NCI-H2107 (cell line): ENCODE measurements at regions not wholly inside any gene's neighbourhood (a gene's known extent, or its start where the extent isn't known, plus 50 kb on each side); places are given as distances from the start of the nearest gene placed in this dataset.

Experiments
- DNase-seq: peaks from one replicate; lab custom pipeline; 2025; lab: John Stamatoyannopoulos, UW

GRCh38 chr4:60500810-60501209, 699.3 kb upstream of the ADGRL3 start:
- DNase-seq = no peak

GRCh38 chr4:60502733-60503132, 697.4 kb upstream of the ADGRL3 start:
- DNase-seq = no peak

- no peak for DNase-seq
Observed at GRCh38 chr4:60506061-60506460, 694.1 kb upstream of the ADGRL3 start.

- DNase-seq = no peak
Observed at GRCh38 chr4:60522265-60522664, 677.9 kb upstream of the ADGRL3 start.

- no peak for DNase-seq
Observed at GRCh38 chr4:60531776-60532379, 668.2 kb upstream of the ADGRL3 start.

- no peak for DNase-seq
Observed at GRCh38 chr4:60544981-60545380, 655.1 kb upstream of the ADGRL3 start.

- no peak for DNase-seq
Observed at GRCh38 chr4:60562334-60562733, 637.8 kb upstream of the ADGRL3 start.

- DNase-seq = no peak
Observed at GRCh38 chr4:60565558-60565957, 634.6 kb upstream of the ADGRL3 start.

GRCh38 chr4:60575336-60575735, 624.8 kb upstream of the ADGRL3 start:
- no peak for DNase-seq

GRCh38 chr4:60579335-60579734, 620.8 kb upstream of the ADGRL3 start:
- DNase-seq = no peak

- no peak for DNase-seq
Observed at GRCh38 chr4:60581919-60582536, 618.1 kb upstream of the ADGRL3 start.

- no peak for DNase-seq
Observed at GRCh38 chr4:60588556-60588955, 611.6 kb upstream of the ADGRL3 start.

GRCh38 chr4:60589425-60589824, 610.7 kb upstream of the ADGRL3 start:
- no peak for DNase-seq

- DNase-seq = no peak
Observed at GRCh38 chr4:60590116-60590515, 610.0 kb upstream of the ADGRL3 start.

GRCh38 chr4:60605646-60606354, 594.3 kb upstream of the ADGRL3 start:
- DNase-seq = no peak

- no peak for DNase-seq
Observed at GRCh38 chr4:60611762-60612496, 588.2 kb upstream of the ADGRL3 start.

GRCh38 chr4:60617731-60618130, 582.4 kb upstream of the ADGRL3 start:
- DNase-seq = no peak

- DNase-seq = no peak
Observed at GRCh38 chr4:60619531-60620305, 580.4 kb upstream of the ADGRL3 start.

GRCh38 chr4:60637976-60638375, 562.1 kb upstream of the ADGRL3 start:
- no peak for DNase-seq

- DNase-seq = no peak
Observed at GRCh38 chr4:60648774-60649173, 551.4 kb upstream of the ADGRL3 start.

- DNase-seq = no peak
Observed at GRCh38 chr4:60652933-60653332, 547.2 kb upstream of the ADGRL3 start.

- DNase-seq = no peak
Observed at GRCh38 chr4:60655356-60655755, 544.8 kb upstream of the ADGRL3 start.
